Activated B cell treated with CpG ODN at 0.5 μM for 24 hours (primary cell): ENCODE measurements at regions not wholly inside any gene's neighbourhood (a gene's known extent, or its start where the extent isn't known, plus 50 kb on each side); places are given as distances from the start of the nearest gene placed in this dataset.

Experiments used
- ATAC-seq: fragments of 200-7000 bp; cut with Tn5 transposase; one replicate; pipeline ENCODE4 v1.10.0; 2021; ENCODE audit warnings: low read depth, mild to moderate bottlenecking, moderate library complexity
- CTCF ChIA-PET: fragments of 350-600 bp; sonication (Branson Sonifier 250); formaldehyde crosslinking; loops from one replicate; lab custom pipeline; 2021; ENCODE audit warnings: antibody characterized with exemption; lab: Charles Lee
- POLR2A ChIA-PET: fragments of 350-600 bp; sonication (Branson Sonifier 250); formaldehyde crosslinking; loops from one replicate; lab custom pipeline; 2021; ENCODE audit warnings: antibody characterized with exemption; lab: Charles Lee
- DNase-seq: peaks from one replicate; pipeline ENCODE4 v3.0.0; 2022
- H3K27ac Mint-ChIP-seq: one replicate; pipeline ENCODE4 v1.8.0; 2020; ENCODE audit warnings: mixed read lengths
- H3K27me3 Mint-ChIP-seq: one replicate; pipeline ENCODE4 v1.8.0; 2021; ENCODE audit warnings: mixed read lengths
- H3K36me3 Mint-ChIP-seq: one replicate; pipeline ENCODE4 v1.8.0; 2021; ENCODE audit warnings: low read depth, mixed read lengths
- H3K4me1 Mint-ChIP-seq: one replicate; pipeline ENCODE4 v1.8.0; 2021; ENCODE audit warnings: mixed read lengths
- H3K4me3 Mint-ChIP-seq: one replicate; pipeline ENCODE4 v1.8.0; 2020; ENCODE audit warnings: mild to moderate bottlenecking, mixed read lengths
- H3K9me3 Mint-ChIP-seq: one replicate; pipeline ENCODE4 v1.8.0; 2020; ENCODE audit warnings: mixed read lengths
- intact Hi-C: fragments of 100-400 bp; cut with micrococcal nuclease; formaldehyde crosslinking; loops from one replicate; pipeline ENCODE4 v1.15.1; 2024
- TF ChIP-seq, protein P1 (sequence below): fragments of 200-600 bp; IDR thresholded peaks from one replicate; pipeline ENCODE4 v1.8.0; 2022; ENCODE audit warnings: antibody characterized with exemption, mild to moderate bottlenecking

GRCh38 chr4:11074581-11075241 lies 354.0 kb downstream of the HS3ST1 start:
- H3K9me3 Mint-ChIP-seq, result no peaks in the 10 kb centered on the region
- no peaks in the 10 kb centered on the region for H3K27me3 Mint-ChIP-seq
- TF ChIP-seq, protein P1, sequence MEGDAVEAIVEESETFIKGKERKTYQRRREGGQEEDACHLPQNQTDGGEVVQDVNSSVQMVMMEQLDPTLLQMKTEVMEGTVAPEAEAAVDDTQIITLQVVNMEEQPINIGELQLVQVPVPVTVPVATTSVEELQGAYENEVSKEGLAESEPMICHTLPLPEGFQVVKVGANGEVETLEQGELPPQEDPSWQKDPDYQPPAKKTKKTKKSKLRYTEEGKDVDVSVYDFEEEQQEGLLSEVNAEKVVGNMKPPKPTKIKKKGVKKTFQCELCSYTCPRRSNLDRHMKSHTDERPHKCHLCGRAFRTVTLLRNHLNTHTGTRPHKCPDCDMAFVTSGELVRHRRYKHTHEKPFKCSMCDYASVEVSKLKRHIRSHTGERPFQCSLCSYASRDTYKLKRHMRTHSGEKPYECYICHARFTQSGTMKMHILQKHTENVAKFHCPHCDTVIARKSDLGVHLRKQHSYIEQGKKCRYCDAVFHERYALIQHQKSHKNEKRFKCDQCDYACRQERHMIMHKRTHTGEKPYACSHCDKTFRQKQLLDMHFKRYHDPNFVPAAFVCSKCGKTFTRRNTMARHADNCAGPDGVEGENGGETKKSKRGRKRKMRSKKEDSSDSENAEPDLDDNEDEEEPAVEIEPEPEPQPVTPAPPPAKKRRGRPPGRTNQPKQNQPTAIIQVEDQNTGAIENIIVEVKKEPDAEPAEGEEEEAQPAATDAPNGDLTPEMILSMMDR, result no peak
- H3K27ac Mint-ChIP-seq, result no peak overlapping the region
- ChIA-PET CTCF (no interaction called here), POLR2A (interaction anchor here (0.6 kb wide), 1 partner anchor 259 kb away, joined by 3 read pairs; no protein-coding TSS in a partner anchor)
- intact Hi-C loops, result no loop called here
- no peak overlapping the region for H3K4me3 Mint-ChIP-seq
- no peak for ATAC-seq
- no peak for DNase-seq
- no peaks in the 10 kb centered on the region for H3K36me3 Mint-ChIP-seq
- H3K4me1 Mint-ChIP-seq, result peaks cover 5% of the 10 kb centered on the region

DNA sequence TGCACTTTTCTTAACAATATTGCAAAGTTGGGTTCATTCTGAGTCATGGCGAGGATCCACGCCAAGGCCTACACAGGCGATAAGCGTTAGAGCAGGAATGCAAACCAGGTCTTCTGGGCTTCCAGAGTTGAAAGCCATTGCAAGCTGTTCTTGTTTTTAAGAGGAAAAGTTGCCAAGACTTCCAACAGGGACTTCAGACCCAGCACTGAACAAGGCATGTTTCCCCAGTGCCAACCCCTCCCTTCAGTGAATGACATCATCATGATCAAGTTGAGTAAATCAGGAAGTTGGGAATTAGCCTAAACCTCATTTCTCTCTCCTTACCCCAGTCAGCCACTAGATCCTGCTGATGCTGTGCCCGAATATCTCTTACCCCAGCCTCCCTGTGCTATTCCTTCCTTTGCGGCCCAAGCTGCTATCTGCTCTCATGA lies 355.1 kb downstream of the HS3ST1 start:
- intact Hi-C loops, result no loop called here
- H3K27me3 Mint-ChIP-seq, result no peaks in the 10 kb centered on the region
- H3K4me3 Mint-ChIP-seq, result no peak overlapping the region
- H3K27ac Mint-ChIP-seq, result no peak overlapping the region
- no peaks in the 10 kb centered on the region for H3K36me3 Mint-ChIP-seq
- no peaks in the 10 kb centered on the region for H3K9me3 Mint-ChIP-seq
- ATAC-seq, result no peak
- TF ChIP-seq, protein P1, result no peak
- ChIA-PET POLR2A (no interaction called here), CTCF (no interaction called here)
- peaks cover 8% of the 10 kb centered on the region for H3K4me1 Mint-ChIP-seq
- DNase-seq, result no peak

- DNase-seq (no peak), ATAC-seq (no peak)
- TF ChIP-seq, protein P1, result no peak
- no peak overlapping the region for H3K27ac Mint-ChIP-seq
- no peaks in the 10 kb centered on the region for H3K27me3 Mint-ChIP-seq
- POLR2A ChIA-PET, result no interaction called here
- no peak overlapping the region for H3K4me3 Mint-ChIP-seq
- H3K9me3 Mint-ChIP-seq, result no peaks in the 10 kb centered on the region
- intact Hi-C loops, result no loop called here
- CTCF ChIA-PET, result no interaction called here
- no peaks in the 10 kb centered on the region for H3K36me3 Mint-ChIP-seq
- peaks cover 10% of the 10 kb centered on the region for H3K4me1 Mint-ChIP-seq
Measured at GRCh38 chr4:11072999-11073398, 355.7 kb downstream of the HS3ST1 start.

- Mint-ChIP-seq H3K27ac (no peak overlapping the region), H3K4me3 (no peak overlapping the region), H3K9me3 (no peaks in the 10 kb centered on the region), H3K4me1 (peaks cover 10% of the 10 kb centered on the region), H3K27me3 (no peaks in the 10 kb centered on the region), H3K36me3 (no peaks in the 10 kb centered on the region)
- ChIA-PET POLR2A (no interaction called here), CTCF (no interaction called here)
- ATAC-seq, result no peak
- intact Hi-C loops, result no loop called here
- TF ChIP-seq, protein P1, result no peak
- no peak for DNase-seq
Measured at GRCh38 chr4:11072463-11072862, 356.2 kb downstream of the HS3ST1 start.

DNA sequence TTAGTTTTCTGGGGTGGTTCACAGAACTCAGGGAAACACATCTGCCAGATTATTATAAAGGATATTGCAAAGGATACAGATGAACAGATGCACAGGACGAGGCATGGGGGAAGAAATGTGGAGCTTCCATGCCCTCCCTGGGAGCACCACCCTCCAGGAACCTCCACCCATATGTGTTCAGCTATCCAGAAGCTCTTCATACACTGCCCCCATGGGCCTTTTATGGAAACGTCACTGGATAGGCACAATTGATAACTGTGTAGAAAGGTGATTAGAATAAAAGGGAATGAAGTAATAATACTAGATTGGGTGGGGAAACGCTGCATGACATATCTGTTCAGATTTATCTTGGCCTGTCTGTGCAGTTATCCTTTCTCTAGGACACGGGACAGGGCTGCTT lies 357.9 kb downstream of the HS3ST1 start:
- H3K9me3 Mint-ChIP-seq, result no peaks in the 10 kb centered on the region
- H3K27me3 Mint-ChIP-seq, result no peaks in the 10 kb centered on the region
- H3K27ac Mint-ChIP-seq, result no peak overlapping the region
- H3K4me1 Mint-ChIP-seq, result peaks cover 11% of the 10 kb centered on the region
- no peak overlapping the region for H3K4me3 Mint-ChIP-seq
- H3K36me3 Mint-ChIP-seq, result no peaks in the 10 kb centered on the region
- intact Hi-C loops, result no loop called here
- no peak for ATAC-seq
- ChIA-PET CTCF (no interaction called here), POLR2A (no interaction called here)
- DNase-seq, result no peak
- TF ChIP-seq, protein P1, result no peak
